Adipocyte (in vitro differentiated cells): ENCODE measurements at regions not wholly inside any gene's neighbourhood (a gene's known extent, or its start where the extent isn't known, plus 50 kb on each side); places are given as distances from the start of the nearest gene placed in this dataset.
A peak's percentile ranks its signal among the peaks of the same experiment; 100 is the strongest.

Experiments used
- DNase-seq: peaks from one replicate; pipeline ENCODE4 v3.0.0-alpha.2; 2015; ENCODE audit warnings: low read depth
- H3K27me3 ChIP-seq: replicated peaks from 2 replicates; pipeline ENCODE4 v1.7.0; 2013; ENCODE audit warnings: mild to moderate bottlenecking, low read length, moderate library complexity; ENCODE audit not compliant: control insufficient read depth, insufficient read depth
- H3K36me3 ChIP-seq: 2 replicates; pipeline ENCODE4 v1.7.0; 2013; ENCODE audit warnings: low read length, mild to moderate bottlenecking, moderate library complexity; ENCODE audit not compliant: control insufficient read depth, insufficient read depth, severe bottlenecking
- H3K4me1 ChIP-seq: 2 replicates; pipeline ENCODE4 v1.7.0; 2013; ENCODE audit warnings: mild to moderate bottlenecking, low read length, moderate library complexity; ENCODE audit not compliant: control insufficient read depth, insufficient read depth
- H3K4me3 ChIP-seq: 2 replicates; pipeline ENCODE4 v1.7.0; 2013; ENCODE audit warnings: mild to moderate bottlenecking, low read length, moderate library complexity
- H3K9ac ChIP-seq: 2 replicates; pipeline ENCODE4 v1.7.0; 2013; ENCODE audit warnings: mild to moderate bottlenecking, low read length, moderate library complexity
- H3K9me3 ChIP-seq: 2 replicates; pipeline ENCODE4 v1.7.0; 2013; ENCODE audit warnings: mild to moderate bottlenecking, low read length, moderate library complexity; ENCODE audit not compliant: control insufficient read depth

DNA sequence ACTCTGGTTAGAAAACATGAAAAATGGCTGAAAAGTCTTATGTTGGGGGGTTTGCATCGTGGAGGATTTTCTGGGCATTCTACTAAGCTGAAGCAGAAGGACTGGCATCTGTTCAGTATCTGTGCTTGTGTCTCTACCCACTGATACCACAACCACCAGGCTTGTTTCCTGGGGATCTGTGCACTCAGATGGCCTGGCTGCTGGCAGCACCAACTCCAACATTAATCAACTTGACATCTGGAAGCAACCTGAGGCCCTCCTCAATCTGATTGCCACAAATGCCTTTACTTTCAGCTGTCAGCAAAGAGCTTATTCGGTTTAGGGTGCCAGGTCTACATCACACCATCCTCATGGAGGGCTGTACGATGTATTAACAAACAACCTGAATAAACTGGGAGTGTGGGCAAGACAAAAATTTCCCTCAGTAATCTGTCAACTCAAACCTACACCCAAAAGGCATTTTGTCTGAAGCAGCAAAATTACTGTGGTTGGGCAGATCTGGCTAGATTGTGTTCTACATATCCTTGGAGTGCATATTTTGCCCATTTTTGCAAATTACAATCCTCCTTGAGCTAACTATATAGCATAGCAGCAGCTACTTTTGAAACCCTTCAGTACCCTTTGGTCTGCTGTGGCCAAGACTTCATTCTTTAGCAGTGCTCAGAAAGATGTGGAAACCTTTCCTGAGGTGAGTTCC is 74.6 kb downstream of the FOXD1 start:
- no peaks in the 10 kb centered on the region for H3K9me3 ChIP-seq
- peaks cover 3% of the 10 kb centered on the region for H3K27me3 ChIP-seq
- H3K4me1 ChIP-seq, result peaks cover 18% of the 10 kb centered on the region

DNA sequence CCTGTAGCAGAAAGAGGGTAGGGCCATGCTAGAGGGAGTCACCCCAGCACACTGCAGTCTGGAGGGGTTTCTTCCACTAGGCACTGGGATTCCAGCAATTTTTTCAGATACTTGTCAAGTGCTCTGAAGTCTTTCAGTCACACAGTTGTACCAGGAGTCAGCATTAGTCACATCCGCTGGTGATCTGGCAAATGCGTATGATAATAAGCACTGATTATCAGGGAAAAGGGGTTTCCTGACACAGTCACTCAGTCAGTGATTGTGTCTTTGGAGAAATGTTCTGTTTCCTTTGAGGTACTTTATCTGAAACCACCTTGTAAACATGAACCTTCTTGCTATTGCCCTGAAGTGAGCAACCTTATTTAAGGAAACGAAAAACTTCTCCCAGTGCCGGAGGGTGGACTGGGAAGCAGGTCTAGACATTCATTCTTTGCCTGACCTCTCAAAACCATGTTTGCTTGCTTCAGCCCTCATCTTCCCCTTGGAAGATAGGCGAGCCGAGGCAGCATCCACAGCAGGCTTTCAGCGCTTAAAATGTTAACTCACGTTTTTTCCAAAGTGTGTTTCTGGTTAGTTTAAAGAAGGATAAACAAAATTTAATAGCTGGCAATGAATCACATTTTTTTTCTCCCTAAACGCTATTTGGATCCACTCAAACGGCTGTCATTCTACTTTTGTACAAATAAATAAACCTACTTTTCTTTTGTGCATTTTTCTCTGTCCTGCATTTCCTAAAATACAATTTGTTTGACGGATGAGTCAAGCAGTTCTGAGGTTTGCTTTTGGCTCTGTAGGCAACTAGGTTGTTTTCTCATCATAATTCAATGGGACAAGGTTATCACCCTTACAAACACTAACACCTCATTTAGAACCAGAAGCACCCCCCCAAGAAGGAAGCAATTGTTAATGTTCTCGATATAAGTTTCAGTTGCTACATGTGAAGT is 77.7 kb downstream of the FOXD1 start:
- Histone ChIP-seq H3K9ac (no peak overlapping the region), H3K4me1 (peaks cover 19% of the 10 kb centered on the region), H3K36me3 (no peaks in the 10 kb centered on the region), H3K9me3 (no peaks in the 10 kb centered on the region), H3K27me3 (no peaks in the 10 kb centered on the region), H3K4me3 (no peak overlapping the region)
- peak; percentile 72 for DNase-seq

More for the DNA sequence above, 74.6 kb downstream of the FOXD1 start:
- Histone ChIP-seq H3K9ac (no peak overlapping the region), H3K36me3 (no peaks in the 10 kb centered on the region), H3K4me3 (no peak overlapping the region)
- peak; percentile 40 for DNase-seq

DNA sequence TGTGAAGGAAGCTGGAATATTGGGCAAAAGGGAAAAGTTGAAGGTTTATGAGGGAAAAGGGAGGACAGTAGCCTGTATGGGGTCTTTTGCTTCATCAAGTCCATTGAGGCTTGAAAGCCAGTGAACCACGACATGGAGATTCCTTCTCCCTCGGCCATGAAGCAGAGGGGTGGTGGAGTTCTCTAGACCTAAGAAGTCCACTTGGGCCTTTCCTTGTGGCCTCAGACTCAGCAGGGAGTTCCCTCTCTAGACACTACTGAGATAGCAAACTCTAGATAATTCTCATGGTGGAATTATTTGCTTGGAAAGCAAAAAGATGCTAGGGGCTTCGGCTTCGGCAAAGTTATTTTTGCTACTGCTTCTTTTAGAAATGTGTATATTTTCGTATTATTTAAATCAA is 78.5 kb downstream of the FOXD1 start:
- DNase-seq, result no peak
- no peak overlapping the region for H3K4me3 ChIP-seq
- H3K9ac ChIP-seq, result no peak overlapping the region
- no peaks in the 10 kb centered on the region for H3K27me3 ChIP-seq
- no peaks in the 10 kb centered on the region for H3K9me3 ChIP-seq
- H3K36me3 ChIP-seq, result no peaks in the 10 kb centered on the region
- H3K4me1 ChIP-seq, result peaks cover 25% of the 10 kb centered on the region

DNA sequence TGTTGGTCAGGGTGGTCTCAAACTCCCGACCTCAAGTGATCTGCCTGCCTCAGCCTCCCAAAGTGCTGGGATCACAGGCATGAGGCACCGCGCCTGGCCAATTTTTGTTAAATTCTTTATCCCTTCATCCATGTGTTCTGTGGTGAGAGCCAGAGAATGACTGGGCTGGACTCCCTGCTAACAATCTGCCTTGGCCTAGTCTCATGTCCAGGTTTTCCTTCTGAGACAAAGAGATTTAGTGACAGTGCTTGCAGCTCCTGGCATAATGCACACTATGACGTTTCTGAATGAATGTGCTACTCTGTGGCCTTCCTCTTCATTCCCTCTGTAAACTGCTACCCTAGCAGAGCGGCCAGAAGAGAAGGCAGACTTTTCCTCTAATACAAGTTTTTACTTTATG is 79.3 kb downstream of the FOXD1 start:
- Histone ChIP-seq H3K36me3 (no peaks in the 10 kb centered on the region), H3K4me1 (peaks cover 27% of the 10 kb centered on the region), H3K9me3 (no peaks in the 10 kb centered on the region), H3K9ac (no peak overlapping the region), H3K4me3 (no peak overlapping the region), H3K27me3 (no peaks in the 10 kb centered on the region)
- no peak for DNase-seq

DNA sequence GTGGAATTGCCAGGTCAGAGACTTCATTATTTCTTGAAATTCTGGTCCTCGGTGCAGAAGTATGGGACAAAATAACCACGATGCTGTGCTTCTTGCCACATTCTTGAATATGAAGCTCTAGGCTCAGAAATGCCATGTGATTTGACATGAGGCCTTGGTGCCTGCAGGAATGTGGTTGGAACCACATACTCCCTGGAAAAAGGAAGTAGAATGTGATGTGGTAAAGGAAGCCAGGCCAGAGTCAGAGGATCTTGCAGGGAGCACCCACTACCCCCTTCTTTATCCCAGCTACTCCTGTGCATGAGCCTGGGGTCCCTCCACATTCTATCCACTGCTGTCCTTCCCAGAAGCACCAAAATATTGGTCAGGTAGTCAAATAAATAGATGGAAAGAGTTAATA is 80.9 kb downstream of the FOXD1 start:
- no peaks in the 10 kb centered on the region for H3K27me3 ChIP-seq
- no peak overlapping the region for H3K9ac ChIP-seq
- no peaks in the 10 kb centered on the region for H3K36me3 ChIP-seq
- H3K4me1 ChIP-seq, result peaks cover 33% of the 10 kb centered on the region
- no peaks in the 10 kb centered on the region for H3K9me3 ChIP-seq
- no peak overlapping the region for H3K4me3 ChIP-seq
- DNase-seq, result peak; percentile 25

DNA sequence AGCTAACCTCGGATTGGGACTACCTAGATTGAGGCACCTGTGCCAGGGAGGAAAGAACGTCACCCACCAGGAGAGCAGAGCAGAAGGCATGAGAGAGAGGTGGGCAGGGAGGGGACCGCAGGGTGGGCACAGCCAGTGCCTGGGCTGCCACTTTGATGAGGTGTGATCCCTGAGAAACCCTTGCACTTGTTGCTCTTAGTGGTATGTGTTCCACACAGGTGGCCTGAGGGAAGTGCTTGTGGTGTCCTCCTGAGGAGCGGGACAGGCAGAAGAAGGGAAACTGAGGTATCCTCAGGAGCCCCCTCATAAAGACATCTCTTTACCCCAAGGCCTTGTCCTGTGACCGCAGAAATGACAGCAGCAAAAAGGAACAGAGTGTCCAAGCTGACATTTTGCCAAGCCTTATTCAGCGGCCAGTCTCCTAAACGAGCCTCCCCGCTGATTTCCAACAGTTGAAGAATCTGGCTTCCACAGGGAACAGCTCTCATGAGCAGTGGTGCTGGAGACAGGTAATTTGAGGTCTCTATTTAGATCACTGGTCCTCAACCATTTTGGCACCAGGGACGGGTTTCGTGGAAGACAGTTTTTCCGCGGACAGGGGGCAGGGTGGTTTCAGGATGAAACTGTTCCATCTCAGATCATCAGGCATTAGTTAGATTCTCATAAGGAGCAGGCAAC is 82.4 kb downstream of the FOXD1 start:
- Histone ChIP-seq H3K36me3 (no peaks in the 10 kb centered on the region), H3K4me1 (peaks cover 29% of the 10 kb centered on the region), H3K27me3 (peaks cover 2% of the 10 kb centered on the region), H3K4me3 (no peak overlapping the region), H3K9ac (no peak overlapping the region), H3K9me3 (no peaks in the 10 kb centered on the region)
- DNase-seq, result no peak

DNA sequence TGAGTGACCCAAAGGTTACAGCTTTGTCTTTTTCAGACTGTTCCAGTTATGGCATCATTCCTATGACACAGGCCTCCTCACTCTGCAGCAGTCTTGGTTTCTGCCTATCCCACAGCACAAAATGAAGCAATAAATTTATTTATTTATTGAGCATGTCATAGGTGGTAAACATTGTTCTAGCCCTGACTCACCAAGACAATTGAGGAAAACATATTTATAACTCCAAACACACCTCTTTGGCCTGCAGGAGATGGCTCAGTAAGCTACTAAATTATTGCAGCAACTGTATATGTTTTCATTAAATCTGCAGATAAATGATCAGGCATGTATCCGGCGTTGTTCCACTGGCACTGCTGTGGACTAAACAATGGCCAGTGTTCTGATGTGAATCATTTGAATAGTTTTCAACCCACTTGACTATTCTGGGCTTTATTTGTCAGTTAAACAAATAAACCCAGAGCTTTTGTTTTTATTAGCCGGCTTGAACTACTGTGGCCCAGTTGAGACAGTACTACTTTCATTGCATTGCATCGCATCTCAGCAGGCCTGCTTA is 83.2 kb downstream of the FOXD1 start:
- H3K4me1 ChIP-seq, result peaks cover 26% of the 10 kb centered on the region
- no peak overlapping the region for H3K9ac ChIP-seq
- DNase-seq, result peak; percentile 86
- no peaks in the 10 kb centered on the region for H3K9me3 ChIP-seq
- peaks cover 5% of the 10 kb centered on the region for H3K27me3 ChIP-seq
- no peak overlapping the region for H3K4me3 ChIP-seq
- no peaks in the 10 kb centered on the region for H3K36me3 ChIP-seq

DNA sequence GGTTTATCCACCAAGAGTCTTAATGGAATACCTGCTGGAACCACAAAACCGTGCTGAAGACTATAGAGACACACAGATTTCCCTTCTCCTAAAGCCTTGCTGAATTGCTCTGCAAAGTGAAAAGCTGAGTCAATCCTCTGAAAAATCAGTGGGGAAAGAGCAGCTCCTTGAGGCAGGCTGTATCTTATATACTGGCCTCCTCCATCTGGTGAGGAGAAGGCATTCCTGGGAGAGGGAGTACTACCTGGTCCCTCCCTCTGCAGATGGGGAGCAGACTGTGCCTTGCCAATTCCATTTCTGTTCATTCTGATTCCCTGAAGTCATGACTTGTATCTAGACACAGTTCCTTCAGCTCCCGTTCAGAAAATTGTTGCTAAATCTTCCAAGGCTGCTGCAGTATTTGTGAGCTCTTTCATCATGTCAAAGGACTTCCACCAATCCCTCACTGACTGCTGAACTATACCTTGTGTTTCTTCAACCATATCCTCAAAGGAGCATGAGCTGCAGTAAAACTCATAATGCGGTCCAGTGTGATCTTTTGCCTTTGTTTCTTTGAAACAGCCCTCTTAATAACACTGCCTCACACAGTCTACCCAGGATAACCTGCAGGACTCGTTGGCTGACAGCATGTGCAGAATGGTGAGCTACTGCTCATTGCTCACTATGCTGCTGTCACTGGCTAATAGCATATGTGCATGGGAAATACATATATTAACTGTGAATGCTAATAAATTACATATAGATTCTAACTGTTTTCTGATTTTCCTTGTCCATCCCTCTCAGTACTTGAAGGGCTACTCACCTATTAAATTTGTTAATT is 84.5 kb downstream of the FOXD1 start:
- peak; percentile 85 for DNase-seq
- Histone ChIP-seq H3K9me3 (no peaks in the 10 kb centered on the region), H3K9ac (peak overlapping the region; percentile 14)

DNA sequence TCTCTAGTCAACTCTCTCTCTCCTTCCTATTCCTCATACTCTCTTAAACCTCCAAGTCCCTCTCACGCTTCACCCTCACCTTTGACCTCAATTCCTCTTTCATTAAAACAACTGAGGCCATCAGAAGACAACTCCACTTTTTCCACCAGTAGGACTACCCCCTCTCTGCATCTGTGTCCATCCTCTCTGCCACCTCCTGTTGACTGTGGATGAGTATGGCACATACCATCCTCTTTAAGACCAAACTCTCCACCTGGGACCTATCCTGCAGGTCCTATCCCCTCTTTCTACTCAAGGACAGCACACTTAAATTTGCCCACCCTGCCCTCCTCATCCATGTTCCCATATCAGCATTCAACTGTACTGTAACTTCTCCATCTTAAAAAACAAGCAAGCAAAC is 89.2 kb downstream of the FOXD1 start:
- DNase-seq, result no peak
- Histone ChIP-seq H3K4me3 (no peak overlapping the region), H3K9ac (no peak overlapping the region), H3K9me3 (no peaks in the 10 kb centered on the region), H3K36me3 (no peaks in the 10 kb centered on the region), H3K27me3 (peaks cover 27% of the 10 kb centered on the region), H3K4me1 (peaks cover 8% of the 10 kb centered on the region)

More for the DNA sequence above, 84.5 kb downstream of the FOXD1 start:
- Histone ChIP-seq H3K36me3 (no peaks in the 10 kb centered on the region), H3K4me3 (no peak overlapping the region), H3K27me3 (peaks cover 5% of the 10 kb centered on the region), H3K4me1 (peaks cover 22% of the 10 kb centered on the region)

DNA sequence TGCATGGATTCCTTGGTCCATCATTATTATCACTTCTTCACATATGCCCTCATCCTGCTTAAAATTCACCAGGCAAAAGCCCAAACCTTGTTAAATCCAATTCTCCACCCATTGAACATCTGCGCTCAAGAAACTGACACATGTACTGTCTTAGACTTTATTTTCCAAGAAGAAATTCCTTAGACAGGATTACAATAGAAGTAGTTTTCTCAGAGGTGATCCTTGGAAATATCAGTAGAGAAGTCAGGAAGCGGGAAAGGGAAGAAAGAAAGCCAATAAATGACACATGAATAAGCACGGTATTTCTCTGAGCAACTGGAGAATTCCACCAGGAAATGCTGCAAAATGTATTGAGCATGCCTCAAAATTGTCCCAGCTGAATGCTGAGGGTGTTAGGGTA is 90.2 kb downstream of the FOXD1 start:
- no peak overlapping the region for H3K4me3 ChIP-seq
- no peak overlapping the region for H3K9ac ChIP-seq
- DNase-seq, result no peak
- H3K36me3 ChIP-seq, result no peaks in the 10 kb centered on the region
- peaks cover 35% of the 10 kb centered on the region for H3K27me3 ChIP-seq
- H3K9me3 ChIP-seq, result no peaks in the 10 kb centered on the region
- no peaks in the 10 kb centered on the region for H3K4me1 ChIP-seq
